ENCODE measurements at regions not wholly inside any gene's neighbourhood (a gene's known extent, or its start where the extent isn't known, plus 50 kb on each side); places are given as distances from the start of the nearest gene placed in this dataset.

DNA sequence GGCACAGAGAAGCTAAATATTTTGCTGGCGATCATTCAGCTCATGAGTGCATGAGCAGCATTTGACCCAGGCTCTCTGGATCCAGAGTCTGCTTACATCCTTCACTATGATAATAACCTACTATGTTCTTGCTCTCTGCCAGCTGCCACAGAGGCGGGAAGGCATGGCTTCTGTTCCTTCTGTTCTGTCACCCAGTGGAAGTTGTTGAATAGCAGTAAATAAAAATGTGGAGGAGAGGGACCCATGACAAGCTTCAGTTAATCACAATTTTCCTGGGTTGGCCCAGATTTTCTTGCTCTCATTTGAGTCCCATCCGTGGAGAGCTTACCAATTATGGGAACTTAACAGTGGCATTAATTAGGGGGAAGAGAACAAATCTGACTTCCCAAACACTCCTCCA, 250.1 kb upstream of the NOCT start:
- TF ChIP-seq SIN3A (IDR thresholded peaks at IDR 0.05; ENCODE audit: borderline replicate concordance, insufficient read depth, low read length) (no peak), POLR2AphosphoS5 (IDR thresholded peaks at IDR 0.05; ENCODE audit: low read depth, low read length) (no peak), TAF1 (IDR thresholded peaks at IDR 0.05; ENCODE audit: borderline replicate concordance, insufficient read depth, low read length) (no peak), FOXP2 (optimal IDR thresholded peaks at IDR 0.05; ENCODE audit: borderline replicate concordance, extremely low read depth, extremely low read length, insufficient read depth) (no peak)
- TF ChIP-seq, protein P1, sequence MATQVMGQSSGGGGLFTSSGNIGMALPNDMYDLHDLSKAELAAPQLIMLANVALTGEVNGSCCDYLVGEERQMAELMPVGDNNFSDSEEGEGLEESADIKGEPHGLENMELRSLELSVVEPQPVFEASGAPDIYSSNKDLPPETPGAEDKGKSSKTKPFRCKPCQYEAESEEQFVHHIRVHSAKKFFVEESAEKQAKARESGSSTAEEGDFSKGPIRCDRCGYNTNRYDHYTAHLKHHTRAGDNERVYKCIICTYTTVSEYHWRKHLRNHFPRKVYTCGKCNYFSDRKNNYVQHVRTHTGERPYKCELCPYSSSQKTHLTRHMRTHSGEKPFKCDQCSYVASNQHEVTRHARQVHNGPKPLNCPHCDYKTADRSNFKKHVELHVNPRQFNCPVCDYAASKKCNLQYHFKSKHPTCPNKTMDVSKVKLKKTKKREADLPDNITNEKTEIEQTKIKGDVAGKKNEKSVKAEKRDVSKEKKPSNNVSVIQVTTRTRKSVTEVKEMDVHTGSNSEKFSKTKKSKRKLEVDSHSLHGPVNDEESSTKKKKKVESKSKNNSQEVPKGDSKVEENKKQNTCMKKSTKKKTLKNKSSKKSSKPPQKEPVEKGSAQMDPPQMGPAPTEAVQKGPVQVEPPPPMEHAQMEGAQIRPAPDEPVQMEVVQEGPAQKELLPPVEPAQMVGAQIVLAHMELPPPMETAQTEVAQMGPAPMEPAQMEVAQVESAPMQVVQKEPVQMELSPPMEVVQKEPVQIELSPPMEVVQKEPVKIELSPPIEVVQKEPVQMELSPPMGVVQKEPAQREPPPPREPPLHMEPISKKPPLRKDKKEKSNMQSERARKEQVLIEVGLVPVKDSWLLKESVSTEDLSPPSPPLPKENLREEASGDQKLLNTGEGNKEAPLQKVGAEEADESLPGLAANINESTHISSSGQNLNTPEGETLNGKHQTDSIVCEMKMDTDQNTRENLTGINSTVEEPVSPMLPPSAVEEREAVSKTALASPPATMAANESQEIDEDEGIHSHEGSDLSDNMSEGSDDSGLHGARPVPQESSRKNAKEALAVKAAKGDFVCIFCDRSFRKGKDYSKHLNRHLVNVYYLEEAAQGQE (IDR thresholded peaks at IDR 0.05; ENCODE audit: insufficient read depth in 1 of 2, low read depth in 2 of 2, low read length in 2 of 2): no peak

DNA sequence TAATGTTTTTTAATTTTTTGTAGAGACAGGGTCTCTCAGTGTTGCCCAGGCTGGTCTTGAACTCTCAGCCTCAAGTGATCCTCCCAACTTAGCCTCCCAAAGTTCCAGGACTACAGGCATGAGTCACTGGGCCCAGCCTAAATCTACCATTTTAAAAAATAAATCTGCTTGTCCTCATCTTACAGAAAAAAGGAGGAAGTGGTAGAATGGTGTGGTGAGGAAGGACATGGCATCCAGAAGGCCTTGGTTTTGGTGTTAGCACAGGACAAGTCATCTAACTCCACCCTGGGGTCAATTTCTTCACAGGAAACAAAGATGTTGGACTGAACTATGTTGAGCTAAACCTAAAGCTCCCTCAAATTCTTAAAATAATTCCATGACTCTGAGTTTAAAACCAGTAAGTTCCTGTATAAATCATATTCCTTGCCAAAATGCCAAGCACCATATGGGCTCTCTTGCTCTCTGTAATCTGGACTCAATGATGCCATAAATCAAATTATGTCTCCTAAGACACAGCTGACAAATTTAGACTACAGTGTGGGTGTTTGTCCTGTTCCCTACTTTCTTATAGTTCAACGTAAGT, 253.9 kb upstream of the NOCT start:
- no peak for TF ChIP-seq SIN3A (IDR thresholded peaks at IDR 0.05; ENCODE audit: borderline replicate concordance, insufficient read depth, low read length)
- TF ChIP-seq FOXP2 (optimal IDR thresholded peaks at IDR 0.05; ENCODE audit: borderline replicate concordance, extremely low read depth, extremely low read length, insufficient read depth): no peak
- TF ChIP-seq, protein P1 (IDR thresholded peaks at IDR 0.05; ENCODE audit: insufficient read depth in 1 of 2, low read depth in 2 of 2, low read length in 2 of 2): no peak
- TF ChIP-seq TAF1 (IDR thresholded peaks at IDR 0.05; ENCODE audit: borderline replicate concordance, insufficient read depth, low read length): no peak
- no peak for TF ChIP-seq POLR2AphosphoS5 (IDR thresholded peaks at IDR 0.05; ENCODE audit: low read depth, low read length)

DNA sequence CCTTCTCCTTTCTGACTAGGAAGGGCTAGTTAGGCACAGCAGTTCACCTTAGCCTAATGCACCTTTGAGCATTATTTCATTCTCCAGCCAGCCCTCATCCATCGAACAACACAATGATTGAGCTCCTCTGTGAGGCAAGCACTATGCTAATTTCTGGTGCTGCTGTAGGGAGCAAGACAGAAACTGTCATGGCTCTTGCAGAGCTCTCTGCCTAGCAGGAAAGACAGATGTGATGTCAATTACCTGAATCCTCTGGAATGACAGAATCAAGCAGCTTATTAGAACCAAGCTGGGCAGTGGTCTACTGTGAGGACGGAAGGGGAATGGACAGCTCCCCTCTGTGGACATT, 256.1 kb upstream of the NOCT start:
- TF ChIP-seq POLR2AphosphoS5 (IDR thresholded peaks at IDR 0.05; ENCODE audit: low read depth, low read length) (no peak), FOXP2 (optimal IDR thresholded peaks at IDR 0.05; ENCODE audit: borderline replicate concordance, extremely low read depth, extremely low read length, insufficient read depth) (no peak), TAF1 (IDR thresholded peaks at IDR 0.05; ENCODE audit: borderline replicate concordance, insufficient read depth, low read length) (no peak), SIN3A (IDR thresholded peaks at IDR 0.05; ENCODE audit: borderline replicate concordance, insufficient read depth, low read length) (no peak)
- TF ChIP-seq, protein P1 (IDR thresholded peaks at IDR 0.05; ENCODE audit: insufficient read depth in 1 of 2, low read depth in 2 of 2, low read length in 2 of 2): no peak

DNA sequence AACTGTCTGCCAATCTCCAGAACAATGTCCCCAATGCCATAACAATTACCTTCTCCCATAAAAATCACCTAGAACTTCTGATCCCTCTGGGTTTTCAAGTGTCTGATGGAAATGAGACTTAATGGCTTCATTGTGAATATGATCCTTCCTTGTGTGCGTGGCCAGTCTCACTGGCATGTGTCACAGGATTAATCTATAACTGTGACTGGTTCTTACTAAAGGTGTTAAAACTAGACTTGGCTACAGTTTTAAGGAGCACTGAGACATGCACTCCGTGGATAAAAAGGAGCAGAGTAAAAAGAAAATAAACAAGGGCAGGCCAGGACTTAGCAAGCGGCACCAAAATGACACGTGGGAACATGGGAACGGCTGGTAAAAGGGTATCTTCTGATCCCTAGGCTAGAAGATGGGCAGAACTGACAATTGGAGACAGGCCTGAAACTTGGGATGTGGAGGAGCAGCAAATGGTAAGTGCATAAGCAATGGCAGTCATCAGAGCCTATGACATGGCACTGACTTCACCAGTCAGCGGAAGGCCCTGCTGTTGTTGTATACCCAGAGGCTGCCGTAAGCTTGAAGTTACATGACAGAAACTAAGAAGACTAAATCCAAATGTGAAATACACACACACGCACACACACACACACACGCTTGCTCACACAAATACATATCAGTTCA, 256.6 kb upstream of the NOCT start:
- TF ChIP-seq FOXP2 (optimal IDR thresholded peaks at IDR 0.05; ENCODE audit: borderline replicate concordance, extremely low read depth, extremely low read length, insufficient read depth) (no peak), SIN3A (IDR thresholded peaks at IDR 0.05; ENCODE audit: borderline replicate concordance, insufficient read depth, low read length) (no peak)

DNA sequence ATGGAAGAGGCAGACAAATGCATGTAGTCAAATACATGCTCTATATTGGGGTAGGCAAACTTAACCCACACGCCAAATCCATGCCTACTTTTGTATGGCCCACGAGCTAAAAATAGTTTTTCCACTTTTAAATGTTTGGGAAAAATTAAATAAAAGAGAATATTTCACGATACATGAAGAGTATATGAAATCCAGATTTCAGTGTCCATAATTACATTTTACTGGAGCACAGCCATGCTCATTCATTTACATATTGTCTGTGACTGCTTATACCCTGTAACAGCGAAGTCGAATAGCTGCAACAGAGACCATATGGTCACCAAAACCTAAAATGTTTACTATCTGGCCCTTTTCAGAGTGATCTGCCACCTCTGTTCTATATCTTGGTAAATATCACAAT, 257.4 kb upstream of the NOCT start:
- TF ChIP-seq SIN3A (IDR thresholded peaks at IDR 0.05; ENCODE audit: borderline replicate concordance, insufficient read depth, low read length): no peak
- no peak for TF ChIP-seq TAF1 (IDR thresholded peaks at IDR 0.05; ENCODE audit: borderline replicate concordance, insufficient read depth, low read length)
- TF ChIP-seq, protein P1 (IDR thresholded peaks at IDR 0.05; ENCODE audit: insufficient read depth in 1 of 2, low read depth in 2 of 2, low read length in 2 of 2): no peak
- no peak for TF ChIP-seq POLR2AphosphoS5 (IDR thresholded peaks at IDR 0.05; ENCODE audit: low read depth, low read length)
- no peak for TF ChIP-seq FOXP2 (optimal IDR thresholded peaks at IDR 0.05; ENCODE audit: borderline replicate concordance, extremely low read depth, extremely low read length, insufficient read depth)

Measured in PFSK-1 (cell line).